Fibroblast of skin of scalp (primary cell): ENCODE measurements at regions not wholly inside any gene's neighbourhood (a gene's known extent, or its start where the extent isn't known, plus 50 kb on each side); places are given as distances from the start of the nearest gene placed in this dataset.

Experiments used
- DNase-seq: peaks from one replicate; pipeline ENCODE4 v3.0.0-alpha.2; 2013

GRCh38 chr2:167424221-167424620, 535.9 kb downstream of the XIRP2 start:
- DNase-seq, result no peak

DNA sequence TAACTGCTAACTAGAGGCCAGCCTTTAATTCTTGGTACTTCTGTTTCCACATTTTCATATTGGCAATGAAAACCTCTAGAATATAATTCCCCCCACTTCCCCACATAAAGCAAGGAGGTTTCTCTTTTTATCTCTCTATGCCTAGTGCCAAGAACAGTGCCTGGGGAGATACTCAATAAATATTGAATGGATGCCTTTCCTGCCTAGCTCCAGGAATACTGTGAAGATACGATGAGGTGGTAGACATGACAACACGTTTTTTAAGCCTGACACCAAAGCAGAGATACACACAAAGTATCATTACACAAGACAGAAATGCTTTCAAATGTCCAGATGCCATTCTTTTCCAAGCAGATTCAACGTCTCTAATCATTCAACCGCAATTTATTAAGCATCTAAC, 535.5 kb downstream of the XIRP2 start:
- no peak for DNase-seq

GRCh38 chr2:167420211-167420610, 531.9 kb downstream of the XIRP2 start:
- no peak for DNase-seq

- no peak for DNase-seq
Measured at GRCh38 chr2:167415068-167415467, 526.8 kb downstream of the XIRP2 start.

GRCh38 chr2:167411367-167411766, 523.1 kb downstream of the XIRP2 start:
- peak; percentile 4 for DNase-seq

- DNase-seq, result peak; percentile 87
Measured at GRCh38 chr2:167406558-167406957, 518.3 kb downstream of the XIRP2 start.

- DNase-seq, result peak; percentile 28
Measured at GRCh38 chr2:167404627-167405284, 516.5 kb downstream of the XIRP2 start.

DNA sequence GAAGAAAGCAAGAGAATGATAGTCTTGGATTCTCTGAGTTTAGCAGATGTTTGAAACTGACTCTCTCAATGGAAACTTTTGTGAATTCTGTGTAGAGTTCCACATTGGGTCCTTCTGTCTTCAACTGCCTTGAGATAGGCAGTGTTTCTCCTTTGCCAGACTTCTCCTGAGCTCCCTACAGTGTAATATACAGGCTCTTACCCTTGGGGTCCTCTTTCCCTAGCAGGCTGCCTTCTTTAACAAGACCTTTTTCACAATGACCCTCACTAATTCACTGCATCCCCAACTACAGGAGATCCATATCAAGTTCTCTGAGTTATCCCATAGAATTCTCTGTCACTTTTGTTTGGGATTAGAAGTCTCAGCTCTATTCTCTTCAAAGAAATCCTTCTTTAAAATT, 513.0 kb downstream of the XIRP2 start:
- DNase-seq, result no peak

DNA sequence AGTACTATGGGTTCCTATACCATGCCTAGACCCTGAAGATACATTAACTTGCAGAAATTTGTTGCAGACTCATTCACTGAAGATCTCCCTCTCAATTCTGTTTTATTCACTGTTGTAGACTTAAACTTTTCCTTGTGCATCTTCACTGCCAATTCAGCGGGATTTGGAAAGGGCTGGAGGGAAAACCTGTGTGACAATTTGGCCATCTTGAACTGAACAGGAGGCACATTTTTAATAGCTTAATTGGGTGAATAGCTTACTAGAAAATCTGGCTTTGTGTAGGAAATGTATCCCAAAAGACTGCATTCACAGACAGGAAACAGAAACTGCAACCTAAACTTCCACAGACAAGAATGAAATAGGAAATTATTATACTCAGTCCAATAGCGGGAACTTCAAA, 512.3 kb downstream of the XIRP2 start:
- no peak for DNase-seq

GRCh38 chr2:167398873-167399272, 510.6 kb downstream of the XIRP2 start:
- DNase-seq, result no peak

DNA sequence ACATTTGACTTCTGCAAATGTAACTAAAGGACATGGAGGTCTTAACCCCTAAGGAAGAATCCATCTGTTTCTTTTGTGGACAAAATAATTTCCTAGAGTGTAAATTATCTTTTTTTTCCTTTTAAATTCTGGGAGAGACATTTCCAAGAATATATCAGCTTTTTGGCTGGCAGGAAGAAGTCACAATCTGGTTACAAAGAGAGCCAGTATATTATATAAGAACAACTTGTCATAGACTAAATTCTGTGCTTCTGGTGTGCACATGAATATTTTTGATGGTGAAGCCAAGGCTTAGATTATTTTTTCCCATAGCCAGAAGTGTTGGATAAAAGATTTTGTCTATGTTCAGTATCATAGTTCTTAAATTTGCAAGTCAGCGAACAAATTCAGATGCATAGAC, 500.6 kb downstream of the XIRP2 start:
- DNase-seq, result no peak

DNA sequence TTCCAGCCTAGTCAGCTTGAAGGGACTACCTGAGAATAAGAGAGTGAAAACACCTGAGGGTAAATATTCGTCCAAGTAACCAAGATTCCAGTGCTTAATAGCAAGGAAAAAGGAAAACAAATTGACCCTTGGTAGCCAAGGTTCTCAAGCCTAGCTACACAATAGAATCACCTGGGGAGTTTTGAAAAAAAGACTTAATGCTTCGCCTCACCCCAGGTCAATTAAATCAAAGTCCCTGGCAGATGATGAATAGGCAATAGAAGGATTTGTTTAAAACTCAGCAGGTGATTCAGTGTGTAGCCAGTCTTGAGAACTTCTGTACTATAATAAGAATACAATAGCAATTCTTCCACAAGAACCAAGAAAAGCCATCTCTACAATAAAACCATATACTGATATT, 500.2 kb downstream of the XIRP2 start:
- no peak for DNase-seq

GRCh38 chr2:167386694-167387093, 498.4 kb downstream of the XIRP2 start:
- DNase-seq, result no peak

GRCh38 chr2:167383610-167384194, 495.4 kb downstream of the XIRP2 start:
- DNase-seq, result no peak

DNA sequence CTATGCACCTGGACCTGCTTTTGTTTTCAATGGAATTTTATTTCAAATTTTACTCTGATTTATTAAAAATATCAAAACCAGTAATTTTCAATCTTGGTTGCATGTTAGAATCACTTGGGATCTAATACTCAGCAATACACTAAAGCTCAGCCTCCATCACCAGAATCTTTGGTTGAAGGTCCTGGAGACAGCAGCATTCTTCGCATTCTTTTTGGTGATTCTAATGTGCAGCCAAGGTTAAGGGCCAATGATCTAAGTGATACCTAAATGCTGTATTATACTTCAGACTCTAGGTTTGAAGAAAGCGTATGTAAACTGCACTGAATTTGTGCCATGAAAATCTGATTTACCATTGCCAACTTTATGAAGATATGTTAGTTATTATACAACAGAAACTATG, 493.1 kb downstream of the XIRP2 start:
- DNase-seq, result no peak

- DNase-seq, result no peak
Measured at GRCh38 chr2:167380555-167380954, 492.3 kb downstream of the XIRP2 start.

- no peak for DNase-seq
Measured at GRCh38 chr2:167380094-167380493, 491.8 kb downstream of the XIRP2 start.

GRCh38 chr2:167369083-167369482, 480.8 kb downstream of the XIRP2 start:
- DNase-seq, result no peak

DNA sequence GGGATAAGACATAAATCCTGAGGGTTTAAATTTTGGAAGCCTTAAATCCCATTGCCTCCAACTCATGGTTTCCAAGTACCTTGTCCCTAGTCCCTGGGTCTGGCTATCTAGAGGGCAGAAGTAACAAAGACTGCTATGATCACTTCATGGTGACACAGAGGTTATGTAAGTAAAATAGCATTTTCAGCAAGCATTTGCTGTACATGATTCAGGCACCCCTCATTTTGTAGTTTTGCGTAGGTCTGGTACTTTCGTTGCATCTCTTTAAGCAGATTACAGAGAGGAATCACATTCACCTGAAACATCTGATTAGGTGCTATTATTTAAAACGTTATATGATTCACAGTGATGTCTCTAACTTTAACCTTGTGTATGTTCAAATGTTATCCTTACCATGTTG, 480.1 kb downstream of the XIRP2 start:
- no peak for DNase-seq

GRCh38 chr2:167365216-167365615, 476.9 kb downstream of the XIRP2 start:
- DNase-seq, result no peak

- no peak for DNase-seq
Measured at GRCh38 chr2:167361426-167361825, 473.1 kb downstream of the XIRP2 start.

- DNase-seq, result no peak
Measured at GRCh38 chr2:167355821-167356220, 467.5 kb downstream of the XIRP2 start.

DNA sequence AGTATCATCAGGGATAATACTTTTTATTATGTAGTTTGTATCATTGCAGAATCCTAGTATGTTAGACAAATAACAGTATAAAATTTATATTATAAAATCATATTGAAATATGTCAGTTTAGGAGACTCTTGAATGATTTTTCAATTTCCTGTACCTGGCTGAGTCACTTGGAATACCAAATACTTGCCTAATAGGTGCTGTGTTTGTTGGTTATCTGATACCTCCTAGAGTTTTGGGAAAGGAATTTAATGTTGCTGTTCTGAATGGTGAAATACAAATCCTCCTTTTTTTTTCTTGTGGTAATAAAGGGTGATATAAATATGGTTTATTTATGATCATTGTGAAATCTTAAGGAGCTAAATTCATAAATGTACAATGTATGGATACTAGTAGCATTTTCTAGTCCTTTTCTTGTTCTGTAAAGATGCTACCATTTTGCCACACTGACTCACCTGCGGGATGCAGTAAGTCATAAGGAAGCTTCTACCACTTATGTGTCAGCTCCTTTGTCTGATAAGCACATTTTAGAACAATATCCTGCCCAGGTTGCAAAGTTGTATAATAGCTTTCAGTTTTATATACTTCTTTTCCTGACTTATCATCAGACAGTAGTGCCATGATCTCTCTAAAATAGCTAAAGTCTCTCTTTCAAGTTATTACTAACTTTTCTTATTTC, 465.5 kb downstream of the XIRP2 start:
- DNase-seq, result no peak

DNA sequence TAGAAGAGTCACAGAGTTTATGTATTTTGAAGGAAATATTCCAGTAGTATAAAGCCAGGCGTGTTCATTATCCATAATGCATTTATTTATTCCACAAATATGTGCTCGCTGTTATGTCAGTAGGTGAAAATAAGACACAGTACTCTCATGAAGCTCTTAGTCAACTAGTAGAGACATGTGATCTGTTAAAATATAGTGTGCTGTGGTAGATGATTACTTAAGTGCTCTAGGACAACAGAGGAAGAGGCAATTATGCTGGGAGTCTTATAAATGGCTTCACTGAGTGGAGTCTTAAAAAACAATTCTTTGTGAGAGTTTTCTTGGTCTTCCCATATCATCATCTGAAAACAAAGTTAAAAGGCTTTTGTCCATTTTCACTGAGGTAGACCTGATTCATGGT, 457.3 kb downstream of the XIRP2 start:
- no peak for DNase-seq
